Retinal pigment epithelial cell (primary cell): ENCODE measurements at regions not wholly inside any gene's neighbourhood (a gene's known extent, or its start where the extent isn't known, plus 50 kb on each side); places are given as distances from the start of the nearest gene placed in this dataset.
"Not testable (repeated sequence)": the region's sequence is repeated elsewhere in the genome, so short reads cannot be mapped to it uniquely, and the experiment has no call there.

Experiments
- DNase-seq: peaks from one replicate; pipeline ENCODE4 v3.0.0-alpha.2; 2010; ENCODE audit warnings: low read depth
- H3K4me3 ChIP-seq: 2 replicates; pipeline ENCODE4 v1.5.1; 2011; ENCODE audit warnings: mild to moderate bottlenecking, low read length, control low read depth, moderate library complexity
- CTCF ChIP-seq: conservative IDR thresholded peaks from 2 replicates; pipeline ENCODE4 v1.5.1; 2011; ENCODE audit warnings: low read depth, low read length, control low read depth, inconsistent platforms

DNA sequence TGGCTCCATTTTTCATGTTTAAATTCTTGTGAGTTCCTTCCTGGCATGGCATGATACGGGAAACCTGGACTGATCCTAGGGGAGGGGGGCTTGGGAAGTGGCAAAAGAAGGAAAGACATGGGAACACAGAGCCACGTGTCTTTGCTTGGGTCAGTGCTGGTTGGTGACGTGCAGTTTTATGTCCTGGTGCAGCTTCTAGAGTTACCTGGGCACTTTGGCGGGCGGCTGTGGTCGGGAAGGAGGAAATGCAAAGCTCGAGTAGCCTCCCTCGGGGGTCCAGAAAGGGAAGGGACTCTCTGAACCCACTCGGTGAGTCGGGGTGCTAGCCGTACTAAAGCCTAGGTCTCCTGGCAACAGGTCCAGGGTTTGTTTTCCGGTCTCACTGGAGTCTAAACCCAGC lies 94.6 kb downstream of the APOB start:
- no peak for DNase-seq

DNA sequence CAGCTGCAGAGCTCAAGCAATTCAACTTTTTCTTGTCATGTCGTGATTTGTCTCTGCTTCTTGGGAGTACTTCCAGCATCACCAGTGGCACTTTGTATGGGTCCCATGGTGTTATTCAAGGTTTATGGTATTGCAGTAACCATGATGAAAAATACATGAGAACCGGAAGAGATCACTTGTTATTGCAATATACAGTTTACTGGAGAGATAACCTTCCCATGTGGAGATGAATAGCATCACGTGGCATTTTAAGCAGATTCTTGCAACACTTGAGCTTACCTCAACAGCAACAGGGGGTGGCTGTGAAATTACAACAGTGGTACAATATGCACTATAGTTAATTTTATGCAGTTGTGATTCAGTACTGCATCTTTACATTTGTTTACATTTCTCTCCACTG lies 97.4 kb downstream of the APOB start:
- H3K4me3 ChIP-seq, result no peak overlapping the region
- TF ChIP-seq CTCF, result no peak
- DNase-seq, result no peak

More for the DNA sequence above, 94.6 kb downstream of the APOB start:
- TF ChIP-seq CTCF, result no peak
- no peak overlapping the region for H3K4me3 ChIP-seq

GRCh38 chr2:20943721-20944120 lies 100.2 kb downstream of the APOB start:
- H3K4me3 ChIP-seq, DNase-seq: not testable (repeated sequence)

GRCh38 chr2:20942646-20943125 lies 101.2 kb downstream of the APOB start:
- H3K4me3 ChIP-seq, result no peak overlapping the region
- TF ChIP-seq CTCF, result no peak
- no peak for DNase-seq

DNA sequence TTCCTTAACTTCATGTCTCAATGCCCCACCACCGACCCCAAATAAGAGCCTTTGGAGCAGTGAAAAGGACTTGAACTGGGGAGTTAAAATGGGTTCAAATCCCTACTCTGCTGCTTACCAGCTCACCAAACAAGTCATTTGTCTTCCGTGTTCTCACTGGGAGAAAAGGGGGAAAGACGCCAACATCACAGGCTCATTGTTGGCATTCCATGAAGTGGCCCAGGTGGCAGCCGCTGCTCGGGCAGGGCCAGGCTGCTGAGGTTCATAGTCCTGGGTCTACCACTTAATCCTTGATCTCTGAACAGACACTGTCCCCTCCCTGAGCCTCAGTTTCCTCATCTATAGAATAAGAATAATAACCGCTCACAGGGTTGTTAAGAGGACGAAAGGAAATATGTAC lies 103.0 kb downstream of the APOB start:
- TF ChIP-seq CTCF, result no peak

DNA sequence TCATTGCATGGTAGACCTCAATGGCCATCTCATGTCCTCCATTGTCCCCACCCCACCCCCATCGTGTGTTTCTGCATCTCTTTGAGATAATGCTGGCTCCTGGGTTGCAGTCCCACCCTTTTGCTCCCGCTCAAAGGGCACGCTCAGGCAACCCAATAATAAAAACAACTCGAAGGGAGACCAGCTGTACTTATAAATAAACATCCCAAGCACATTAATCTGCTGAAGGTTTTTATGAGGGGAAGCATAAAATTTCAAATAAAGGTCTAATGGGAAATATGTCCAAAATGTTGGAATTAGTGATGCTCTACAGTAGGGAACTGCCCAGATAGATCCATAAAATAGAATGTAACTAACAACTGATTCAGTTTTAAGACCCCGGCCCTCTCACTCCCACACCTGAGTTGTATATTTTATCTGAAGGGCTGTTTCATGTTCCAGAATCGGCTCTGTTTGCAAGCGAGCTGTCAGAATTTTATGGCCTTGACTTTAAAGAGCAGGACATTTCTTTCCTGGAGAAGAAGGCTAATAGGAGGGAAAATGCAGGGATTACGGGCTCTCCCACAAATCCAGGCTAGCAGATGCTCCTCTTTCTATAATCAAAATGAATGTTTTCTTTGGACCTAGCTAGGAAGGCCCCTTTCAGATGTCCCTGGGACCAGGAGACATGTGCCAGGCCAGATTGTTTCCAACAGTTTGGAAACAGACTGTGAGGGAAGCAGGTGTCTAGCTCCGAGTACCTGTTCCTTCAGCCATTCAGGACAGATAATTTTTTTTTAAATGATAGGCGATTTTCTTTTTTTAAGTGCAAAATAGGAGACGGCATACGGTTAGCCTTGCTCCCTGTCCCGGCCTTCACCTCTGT lies 103.7 kb downstream of the APOB start:
- DNase-seq, result no peak
- no peak for TF ChIP-seq CTCF
- H3K4me3 ChIP-seq, result no peak overlapping the region

More for the DNA sequence above, 103.0 kb downstream of the APOB start:
- DNase-seq, result no peak
- H3K4me3 ChIP-seq, result no peak overlapping the region

- no peak for DNase-seq
- no peak overlapping the region for H3K4me3 ChIP-seq
- TF ChIP-seq CTCF, result no peak
Observed at GRCh38 chr2:20937353-20937752, 106.5 kb downstream of the APOB start.
